HCT116 (cell line): ENCODE measurements at regions not wholly inside any gene's neighbourhood (a gene's known extent, or its start where the extent isn't known, plus 50 kb on each side); places are given as distances from the start of the nearest gene placed in this dataset.

Experiments
- ATF3 ChIP-seq: IDR thresholded peaks from 2 replicates; pipeline ENCODE4 v1.6.1; 2012
- EGR1 ChIP-seq: IDR thresholded peaks from 2 replicates; pipeline ENCODE4 v1.6.1; 2012; ENCODE audit warnings: low read depth
- ELF1 ChIP-seq: IDR thresholded peaks from 2 replicates; pipeline ENCODE4 v1.6.1; 2012; ENCODE audit warnings: low read depth, borderline replicate concordance
- EZH2 ChIP-seq: fragments of 200-600 bp; sonication (generic); IDR thresholded peaks from 2 replicates; pipeline ENCODE4 v1.6.1; 2017; ENCODE audit warnings: antibody characterized with exemption, mixed run types
- POLR2A ChIP-seq: IDR thresholded peaks from 2 replicates; pipeline ENCODE4 v1.7.0; 2011; ENCODE audit warnings: borderline replicate concordance; ENCODE audit not compliant: insufficient read depth, insufficient read length; ENCODE audit errors: extremely low read depth
- SIN3A ChIP-seq: IDR thresholded peaks from 2 replicates; pipeline ENCODE4 v1.6.1; 2012; ENCODE audit warnings: low read depth
- SRF ChIP-seq: IDR thresholded peaks from 2 replicates; pipeline ENCODE4 v1.6.1; 2012; ENCODE audit warnings: low read depth
- TCF7L2 ChIP-seq: IDR thresholded peaks from 2 replicates; pipeline ENCODE4 v1.7.0; 2011; ENCODE audit warnings: borderline replicate concordance, inconsistent platforms; ENCODE audit not compliant: insufficient read depth, insufficient read length; ENCODE audit errors: extremely low read depth
- YY1 ChIP-seq: IDR thresholded peaks from 2 replicates; pipeline ENCODE4 v1.6.1; 2011; ENCODE audit warnings: low read length, low read depth, moderate library complexity, mild to moderate bottlenecking; ENCODE audit not compliant: insufficient replicate concordance; ENCODE audit errors: extremely low read depth
- TF ChIP-seq, protein P1 (sequence below), 3 experiments: fragments of 200-600 bp in 1 of 3; sonication (generic) in 1 of 3; IDR thresholded peaks in 2 of 3; conservative IDR thresholded peaks in 1 of 3; 2 replicates each; pipeline ENCODE4 v1.5.1; 2012 to 2017; ENCODE audit warnings: low read depth in 2 of 3, low read length in 2 of 3, antibody characterized with exemption in 1 of 3, borderline replicate concordance in 1 of 3, control low read depth in 1 of 3, mild to moderate bottlenecking in 1 of 3, mixed read lengths in 1 of 3, mixed run types in 1 of 3, moderate library complexity in 1 of 3; ENCODE audit not compliant: insufficient read depth in 1 of 3
- TF ChIP-seq, protein P2 (sequence below): IDR thresholded peaks from 2 replicates; pipeline ENCODE4 v1.6.1; 2012

- TF ChIP-seq, protein P1, sequence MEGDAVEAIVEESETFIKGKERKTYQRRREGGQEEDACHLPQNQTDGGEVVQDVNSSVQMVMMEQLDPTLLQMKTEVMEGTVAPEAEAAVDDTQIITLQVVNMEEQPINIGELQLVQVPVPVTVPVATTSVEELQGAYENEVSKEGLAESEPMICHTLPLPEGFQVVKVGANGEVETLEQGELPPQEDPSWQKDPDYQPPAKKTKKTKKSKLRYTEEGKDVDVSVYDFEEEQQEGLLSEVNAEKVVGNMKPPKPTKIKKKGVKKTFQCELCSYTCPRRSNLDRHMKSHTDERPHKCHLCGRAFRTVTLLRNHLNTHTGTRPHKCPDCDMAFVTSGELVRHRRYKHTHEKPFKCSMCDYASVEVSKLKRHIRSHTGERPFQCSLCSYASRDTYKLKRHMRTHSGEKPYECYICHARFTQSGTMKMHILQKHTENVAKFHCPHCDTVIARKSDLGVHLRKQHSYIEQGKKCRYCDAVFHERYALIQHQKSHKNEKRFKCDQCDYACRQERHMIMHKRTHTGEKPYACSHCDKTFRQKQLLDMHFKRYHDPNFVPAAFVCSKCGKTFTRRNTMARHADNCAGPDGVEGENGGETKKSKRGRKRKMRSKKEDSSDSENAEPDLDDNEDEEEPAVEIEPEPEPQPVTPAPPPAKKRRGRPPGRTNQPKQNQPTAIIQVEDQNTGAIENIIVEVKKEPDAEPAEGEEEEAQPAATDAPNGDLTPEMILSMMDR (IDR thresholded peaks at IDR 0.05 in 2 of 3, conservative IDR thresholded peaks at IDR 0.05 in 1 of 3; ENCODE audit: borderline replicate concordance in 1 of 3, insufficient read depth in 1 of 3, low read depth in 2 of 3, low read length in 2 of 3), result no peak
- TF ChIP-seq SIN3A, result no peak
- TF ChIP-seq, protein P2, sequence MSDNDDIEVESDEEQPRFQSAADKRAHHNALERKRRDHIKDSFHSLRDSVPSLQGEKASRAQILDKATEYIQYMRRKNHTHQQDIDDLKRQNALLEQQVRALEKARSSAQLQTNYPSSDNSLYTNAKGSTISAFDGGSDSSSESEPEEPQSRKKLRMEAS, result no peak
- TF ChIP-seq POLR2A, result no peak
- no peak for TF ChIP-seq TCF7L2
- no peak for TF ChIP-seq EZH2
- TF ChIP-seq ATF3, result no peak
- no peak for TF ChIP-seq EGR1
- no peak for TF ChIP-seq ELF1
- no peak for TF ChIP-seq YY1
- TF ChIP-seq SRF, result no peak
These were observed 206.2 kb upstream of the SKOR2 start for GRCh38 chr18:47457614-47458013.
